Neural cell (in vitro differentiated cells): ENCODE measurements at regions not wholly inside any gene's neighbourhood (a gene's known extent, or its start where the extent isn't known, plus 50 kb on each side); places are given as distances from the start of the nearest gene placed in this dataset.

ENCODE experiments used
- CTCF ChIP-seq: fragments of 450-650 bp; IDR thresholded peaks from 2 replicates; pipeline ENCODE4 v1.5.1; 2014; ENCODE audit warnings: antibody characterized with exemption, mild to moderate bottlenecking, moderate library complexity; ENCODE audit not compliant: poor library complexity, severe bottlenecking
- EP300 ChIP-seq: fragments of 450-650 bp; conservative IDR thresholded peaks from 2 replicates; pipeline ENCODE4 v1.6.1; 2014; ENCODE audit warnings: antibody characterized with exemption, mild to moderate bottlenecking, moderate library complexity; ENCODE audit not compliant: poor library complexity, severe bottlenecking
- EZH2 ChIP-seq: fragments of 200-600, 300-800 bp; shearing (Covaris generic), sonication (generic); IDR thresholded peaks from 2 replicates; pipeline ENCODE4 v1.6.1; 2014; ENCODE audit warnings: antibody characterized with exemption, low read length, borderline replicate concordance, mild to moderate bottlenecking; ENCODE audit not compliant: insufficient read depth, poor library complexity, severe bottlenecking
- POLR2AphosphoS5 ChIP-seq: IDR thresholded peaks from 2 replicates; pipeline ENCODE4 v1.6.1; 2012
- RAD21 ChIP-seq: fragments of 450-650 bp; conservative IDR thresholded peaks from 2 replicates; pipeline ENCODE4 v1.6.1; 2014; ENCODE audit warnings: antibody characterized with exemption, mild to moderate bottlenecking, moderate library complexity
- REST ChIP-seq: IDR thresholded peaks from 2 replicates; pipeline ENCODE4 v1.6.1; 2012; ENCODE audit warnings: borderline replicate concordance
- SMC3 ChIP-seq: fragments of 450-650 bp; conservative IDR thresholded peaks from 2 replicates; pipeline ENCODE4 v1.6.1; 2014; ENCODE audit warnings: antibody characterized with exemption, mild to moderate bottlenecking, moderate library complexity; ENCODE audit not compliant: poor library complexity
- TAF1 ChIP-seq: IDR thresholded peaks from 2 replicates; pipeline ENCODE4 v1.6.1; 2012; ENCODE audit warnings: low read depth

- no peak for TF ChIP-seq EP300
- TF ChIP-seq CTCF = no peak
- no peak for TF ChIP-seq POLR2AphosphoS5
- TF ChIP-seq EZH2 = no peak
- TF ChIP-seq TAF1 = no peak
- no peak for TF ChIP-seq SMC3
- no peak for TF ChIP-seq REST
- no peak for TF ChIP-seq RAD21
Measured at GRCh38 chr15:56844471-56844870, 74.0 kb upstream of the TCF12 start.
